ENCODE measurements at regions not wholly inside any gene's neighbourhood (a gene's known extent, or its start where the extent isn't known, plus 50 kb on each side); places are given as distances from the start of the nearest gene placed in this dataset.

DNA sequence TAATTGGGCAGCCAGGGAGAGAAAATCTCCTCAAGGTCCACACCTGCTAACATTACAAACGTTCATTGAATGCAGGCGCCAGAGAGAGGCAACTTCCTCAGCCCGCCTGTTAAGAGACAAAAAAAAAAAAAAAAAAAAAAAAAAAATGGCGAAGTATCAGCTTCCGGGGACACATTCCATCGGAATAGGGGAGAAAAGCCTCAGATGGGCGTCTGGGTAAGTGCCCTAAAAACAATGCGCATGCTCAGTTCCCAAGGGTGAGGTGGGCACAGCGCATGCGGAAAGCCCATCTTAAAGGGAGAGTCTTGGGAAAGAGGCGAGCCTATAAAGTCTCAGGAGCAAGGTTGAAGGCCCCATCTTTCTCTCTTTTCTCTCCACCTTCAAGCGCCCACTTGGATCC is 1139.7 kb upstream of the CELF2 start:
- no peak overlapping the region for H3K27ac Mint-ChIP-seq
- H3K9me3 Mint-ChIP-seq (ENCODE audit: low read depth) = peaks cover 4% of the 10 kb centered on the region
- H3K27me3 Mint-ChIP-seq = no peaks in the 10 kb centered on the region
- no peak for DNase-seq (ENCODE audit: low spot score, unreplicated experiment)
- no peak overlapping the region for H3K4me3 Mint-ChIP-seq (ENCODE audit: low read depth)
- H3K4me1 Mint-ChIP-seq (ENCODE audit: low read depth) = no peaks in the 10 kb centered on the region
- H3K36me3 Mint-ChIP-seq (ENCODE audit: insufficient read depth) = no peaks in the 10 kb centered on the region
- TF ChIP-seq, protein P1, sequence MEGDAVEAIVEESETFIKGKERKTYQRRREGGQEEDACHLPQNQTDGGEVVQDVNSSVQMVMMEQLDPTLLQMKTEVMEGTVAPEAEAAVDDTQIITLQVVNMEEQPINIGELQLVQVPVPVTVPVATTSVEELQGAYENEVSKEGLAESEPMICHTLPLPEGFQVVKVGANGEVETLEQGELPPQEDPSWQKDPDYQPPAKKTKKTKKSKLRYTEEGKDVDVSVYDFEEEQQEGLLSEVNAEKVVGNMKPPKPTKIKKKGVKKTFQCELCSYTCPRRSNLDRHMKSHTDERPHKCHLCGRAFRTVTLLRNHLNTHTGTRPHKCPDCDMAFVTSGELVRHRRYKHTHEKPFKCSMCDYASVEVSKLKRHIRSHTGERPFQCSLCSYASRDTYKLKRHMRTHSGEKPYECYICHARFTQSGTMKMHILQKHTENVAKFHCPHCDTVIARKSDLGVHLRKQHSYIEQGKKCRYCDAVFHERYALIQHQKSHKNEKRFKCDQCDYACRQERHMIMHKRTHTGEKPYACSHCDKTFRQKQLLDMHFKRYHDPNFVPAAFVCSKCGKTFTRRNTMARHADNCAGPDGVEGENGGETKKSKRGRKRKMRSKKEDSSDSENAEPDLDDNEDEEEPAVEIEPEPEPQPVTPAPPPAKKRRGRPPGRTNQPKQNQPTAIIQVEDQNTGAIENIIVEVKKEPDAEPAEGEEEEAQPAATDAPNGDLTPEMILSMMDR (IDR thresholded peaks at IDR 0.05; ENCODE audit: unreplicated experiment) = no peak

DNA sequence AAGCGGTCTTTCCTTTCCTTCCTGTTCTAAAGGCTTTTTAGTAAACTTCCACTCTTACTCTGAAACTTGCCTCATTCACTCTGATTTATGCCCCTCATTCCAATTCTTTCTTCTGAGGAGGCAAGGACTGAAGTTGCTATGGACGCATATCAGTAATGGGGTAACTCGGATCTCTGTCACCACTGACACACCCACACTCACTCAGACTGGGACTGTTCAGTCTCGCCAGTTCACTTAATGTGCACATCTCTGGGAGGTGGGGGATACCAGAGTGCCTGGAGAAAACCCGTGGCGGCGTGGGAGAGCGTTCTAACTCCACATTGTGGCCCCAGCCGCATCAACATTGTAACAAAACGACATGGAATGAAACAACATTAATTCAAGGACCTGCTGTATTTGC is 1139.3 kb upstream of the CELF2 start:
- Mint-ChIP-seq H3K9me3 (ENCODE audit: low read depth) (peaks cover 7% of the 10 kb centered on the region), H3K36me3 (ENCODE audit: insufficient read depth) (no peaks in the 10 kb centered on the region), H3K4me3 (ENCODE audit: low read depth) (no peak overlapping the region), H3K27ac (no peak overlapping the region), H3K4me1 (ENCODE audit: low read depth) (no peaks in the 10 kb centered on the region), H3K27me3 (no peaks in the 10 kb centered on the region)
- TF ChIP-seq, protein P1 (IDR thresholded peaks at IDR 0.05; ENCODE audit: unreplicated experiment) = no peak
- no peak for DNase-seq (ENCODE audit: low spot score, unreplicated experiment)

DNA sequence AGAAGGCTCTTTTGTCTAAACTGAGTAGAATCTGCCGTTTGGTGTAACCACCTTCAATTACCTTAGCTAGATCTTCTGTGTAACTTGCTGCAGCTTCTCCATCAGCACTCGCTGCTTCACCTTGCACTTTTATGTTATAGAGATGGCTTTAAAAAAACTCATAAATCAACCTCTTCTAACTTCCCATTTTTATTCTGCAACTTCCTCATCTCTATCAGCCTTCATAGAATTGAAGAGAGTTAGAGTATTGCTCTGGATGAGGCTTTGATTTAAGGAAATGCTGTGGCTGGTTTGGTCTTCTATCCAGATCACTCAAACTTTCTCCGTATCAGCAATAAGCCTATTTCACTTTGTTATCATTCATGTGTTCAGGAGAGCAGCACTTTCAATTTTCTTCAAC is 1131.9 kb upstream of the CELF2 start:
- no peaks in the 10 kb centered on the region for H3K36me3 Mint-ChIP-seq (ENCODE audit: insufficient read depth)
- H3K27me3 Mint-ChIP-seq = no peaks in the 10 kb centered on the region
- no peaks in the 10 kb centered on the region for H3K4me1 Mint-ChIP-seq (ENCODE audit: low read depth)
- H3K4me3 Mint-ChIP-seq (ENCODE audit: low read depth) = no peak overlapping the region
- peaks cover 8% of the 10 kb centered on the region for H3K9me3 Mint-ChIP-seq (ENCODE audit: low read depth)
- DNase-seq (ENCODE audit: low spot score, unreplicated experiment) = no peak
- no peak overlapping the region for H3K27ac Mint-ChIP-seq
- TF ChIP-seq, protein P1 (IDR thresholded peaks at IDR 0.05; ENCODE audit: unreplicated experiment) = no peak

DNA sequence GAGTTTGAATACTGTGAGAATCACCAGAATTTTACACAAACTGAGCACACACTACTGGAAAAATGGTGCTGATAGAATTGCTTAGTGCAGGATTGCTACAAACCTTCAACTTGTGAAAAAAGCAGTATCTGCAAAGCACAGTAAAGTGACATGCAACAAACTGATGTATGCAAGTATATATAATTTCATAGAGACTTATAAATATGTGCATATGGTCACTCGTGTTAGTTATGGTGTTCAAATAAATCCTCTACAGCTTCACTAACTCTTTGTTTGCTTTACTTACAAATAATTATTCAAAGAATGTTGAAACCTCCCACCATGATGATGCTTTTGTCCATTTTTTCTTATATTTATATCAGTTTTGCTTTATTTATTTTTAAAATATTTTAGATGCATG is 1130.9 kb upstream of the CELF2 start:
- Mint-ChIP-seq H3K27ac (no peak overlapping the region), H3K9me3 (ENCODE audit: low read depth) (peaks cover 8% of the 10 kb centered on the region), H3K36me3 (ENCODE audit: insufficient read depth) (no peaks in the 10 kb centered on the region), H3K27me3 (no peaks in the 10 kb centered on the region), H3K4me1 (ENCODE audit: low read depth) (no peaks in the 10 kb centered on the region), H3K4me3 (ENCODE audit: low read depth) (no peak overlapping the region)
- TF ChIP-seq, protein P1 (IDR thresholded peaks at IDR 0.05; ENCODE audit: unreplicated experiment) = no peak
- no peak for DNase-seq (ENCODE audit: low spot score, unreplicated experiment)

DNA sequence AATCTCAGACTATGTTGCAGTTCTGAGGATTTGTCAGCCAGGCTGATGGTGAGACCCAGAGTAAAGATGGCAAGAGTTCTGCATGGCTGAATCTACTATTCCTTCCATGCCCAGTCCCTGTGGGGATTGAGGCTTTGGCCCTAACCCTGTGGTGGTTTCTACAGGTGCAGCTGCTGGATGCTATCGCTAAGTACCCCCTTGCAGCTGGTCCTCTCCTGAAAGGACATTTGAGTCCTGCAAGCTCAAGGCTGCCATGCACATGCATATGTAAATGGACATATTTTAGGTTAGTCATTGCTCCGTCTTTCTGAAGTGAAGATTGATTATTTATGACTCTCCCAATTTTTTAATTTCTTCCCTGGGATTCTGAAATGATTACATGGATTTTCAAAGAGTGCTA is 1122.2 kb upstream of the CELF2 start:
- no peak overlapping the region for H3K4me3 Mint-ChIP-seq (ENCODE audit: low read depth)
- no peak for DNase-seq (ENCODE audit: low spot score, unreplicated experiment)
- no peaks in the 10 kb centered on the region for H3K36me3 Mint-ChIP-seq (ENCODE audit: insufficient read depth)
- no peaks in the 10 kb centered on the region for H3K27me3 Mint-ChIP-seq
- H3K4me1 Mint-ChIP-seq (ENCODE audit: low read depth) = no peaks in the 10 kb centered on the region
- H3K9me3 Mint-ChIP-seq (ENCODE audit: low read depth) = no peaks in the 10 kb centered on the region
- TF ChIP-seq, protein P1 (IDR thresholded peaks at IDR 0.05; ENCODE audit: unreplicated experiment) = no peak
- H3K27ac Mint-ChIP-seq = no peak overlapping the region

Data from progenitor cell of endocrine pancreas (in vitro differentiated cells).